Loucy (cell line): ENCODE measurements at regions not wholly inside any gene's neighbourhood (a gene's known extent, or its start where the extent isn't known, plus 50 kb on each side); places are given as distances from the start of the nearest gene placed in this dataset.

Experiments used
- EZH2phosphoT487 ChIP-seq: fragments of 200-600 bp; IDR thresholded peaks from 2 replicates; pipeline ENCODE4 v1.6.1; 2018; ENCODE audit warnings: antibody characterized with exemption, mild to moderate bottlenecking, moderate library complexity, borderline replicate concordance
- TF ChIP-seq, protein P1 (sequence below): fragments of 200-600 bp; sonication (generic); conservative IDR thresholded peaks from 2 replicates; pipeline ENCODE4 v1.5.1; 2014; ENCODE audit warnings: mild to moderate bottlenecking, antibody characterized with exemption, low read length

DNA sequence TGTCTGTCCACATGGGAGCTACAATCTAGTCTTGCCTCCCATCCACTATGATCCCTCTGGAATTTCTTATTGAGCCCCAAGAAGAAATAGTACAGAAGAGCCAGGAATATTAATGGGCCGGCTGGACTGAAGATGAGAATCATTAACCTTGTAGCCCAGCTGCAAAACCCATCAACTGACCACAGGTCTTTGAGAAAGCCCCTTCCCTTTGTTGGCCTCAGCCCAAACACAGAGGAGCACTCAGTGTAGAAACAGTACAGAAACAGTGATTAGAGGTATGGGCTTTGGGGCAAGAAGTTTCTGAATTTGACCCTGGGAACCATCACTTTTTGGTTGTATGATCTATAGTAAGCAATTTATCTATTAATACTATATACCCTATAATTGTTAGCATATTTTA is 76.8 kb upstream of the RAB40AL start:
- TF ChIP-seq EZH2phosphoT487, result no peak
- TF ChIP-seq, protein P1, sequence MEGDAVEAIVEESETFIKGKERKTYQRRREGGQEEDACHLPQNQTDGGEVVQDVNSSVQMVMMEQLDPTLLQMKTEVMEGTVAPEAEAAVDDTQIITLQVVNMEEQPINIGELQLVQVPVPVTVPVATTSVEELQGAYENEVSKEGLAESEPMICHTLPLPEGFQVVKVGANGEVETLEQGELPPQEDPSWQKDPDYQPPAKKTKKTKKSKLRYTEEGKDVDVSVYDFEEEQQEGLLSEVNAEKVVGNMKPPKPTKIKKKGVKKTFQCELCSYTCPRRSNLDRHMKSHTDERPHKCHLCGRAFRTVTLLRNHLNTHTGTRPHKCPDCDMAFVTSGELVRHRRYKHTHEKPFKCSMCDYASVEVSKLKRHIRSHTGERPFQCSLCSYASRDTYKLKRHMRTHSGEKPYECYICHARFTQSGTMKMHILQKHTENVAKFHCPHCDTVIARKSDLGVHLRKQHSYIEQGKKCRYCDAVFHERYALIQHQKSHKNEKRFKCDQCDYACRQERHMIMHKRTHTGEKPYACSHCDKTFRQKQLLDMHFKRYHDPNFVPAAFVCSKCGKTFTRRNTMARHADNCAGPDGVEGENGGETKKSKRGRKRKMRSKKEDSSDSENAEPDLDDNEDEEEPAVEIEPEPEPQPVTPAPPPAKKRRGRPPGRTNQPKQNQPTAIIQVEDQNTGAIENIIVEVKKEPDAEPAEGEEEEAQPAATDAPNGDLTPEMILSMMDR, result no peak
